SK-MEL-5 (cell line): ENCODE measurements at regions not wholly inside any gene's neighbourhood (a gene's known extent, or its start where the extent isn't known, plus 50 kb on each side); places are given as distances from the start of the nearest gene placed in this dataset.

Experiments used
- DNase-seq: peaks from one replicate; pipeline ENCODE4 v3.0.0-alpha.2; 2016; ENCODE audit warnings: low read depth, low spot score
- in situ Hi-C: cut with HindIII; loops from 2 replicates; pipeline ENCODE4 v1.10.0; 2016; ENCODE audit warnings: low sequenced_read_pairs, high pct_unique_total_duplicates, low pct_unique_long_range_greater_than_20kb

DNA sequence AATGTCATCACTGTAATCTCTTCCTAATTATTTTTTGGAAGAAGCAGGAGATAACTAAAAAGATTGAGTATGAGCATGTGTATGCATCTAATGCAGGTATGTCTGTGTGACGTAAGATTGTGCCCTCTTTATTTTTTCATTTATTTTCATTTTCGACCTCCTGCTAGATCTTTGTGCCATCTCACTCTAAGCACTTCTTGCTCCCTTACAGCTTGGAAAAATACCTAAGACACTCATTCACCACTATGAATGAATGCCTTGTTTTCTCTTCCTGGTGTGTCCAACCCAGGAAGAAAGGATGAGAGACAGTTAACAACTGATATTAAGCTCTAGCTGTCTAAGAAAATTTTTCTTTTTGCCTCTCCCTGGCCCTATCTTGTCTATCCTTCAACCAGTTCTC, 76.8 kb upstream of the CISTR start:
- peak; percentile 56 for DNase-seq
- in situ Hi-C loops, result no loop called here

DNA sequence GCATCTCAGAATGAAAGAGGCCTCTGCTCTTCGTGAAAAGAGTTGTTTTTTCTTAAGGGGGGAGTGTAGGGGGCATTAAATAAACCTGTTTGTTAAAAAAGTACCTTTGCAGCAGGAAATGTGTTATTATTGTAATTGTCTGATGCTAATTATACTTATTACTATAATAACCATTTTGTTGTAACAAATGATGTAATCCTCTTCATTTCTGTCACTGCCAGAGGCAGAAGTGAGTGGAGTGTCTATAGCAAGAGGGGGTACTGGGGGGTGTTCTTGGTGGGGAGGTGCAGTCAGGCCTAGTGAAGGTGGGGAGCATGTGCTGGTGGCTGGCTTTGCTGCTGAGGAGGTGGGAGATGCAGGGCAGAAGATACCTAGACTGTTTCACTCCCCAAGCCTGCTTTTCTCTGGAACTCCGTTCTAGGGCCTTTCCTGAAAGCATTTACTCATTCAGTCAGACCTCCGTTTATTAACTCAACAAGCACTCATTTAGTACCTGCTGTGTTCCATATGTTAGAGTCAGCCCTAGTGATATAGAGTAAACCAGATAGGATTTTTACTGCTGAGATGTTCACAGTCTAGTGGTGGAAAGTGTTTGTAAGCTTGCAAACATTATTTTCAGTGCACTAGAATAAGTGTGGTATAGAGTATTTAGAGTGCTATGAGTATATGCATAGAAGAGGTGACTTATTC, 77.5 kb upstream of the CISTR start:
- in situ Hi-C loops, result no loop called here

GRCh38 chr12:53830631-53831030, 78.9 kb upstream of the CISTR start:
- DNase-seq, result peak; percentile 39
- in situ Hi-C loops, result no loop called here

More for the DNA sequence above, 77.5 kb upstream of the CISTR start:
- no peak for DNase-seq

DNA sequence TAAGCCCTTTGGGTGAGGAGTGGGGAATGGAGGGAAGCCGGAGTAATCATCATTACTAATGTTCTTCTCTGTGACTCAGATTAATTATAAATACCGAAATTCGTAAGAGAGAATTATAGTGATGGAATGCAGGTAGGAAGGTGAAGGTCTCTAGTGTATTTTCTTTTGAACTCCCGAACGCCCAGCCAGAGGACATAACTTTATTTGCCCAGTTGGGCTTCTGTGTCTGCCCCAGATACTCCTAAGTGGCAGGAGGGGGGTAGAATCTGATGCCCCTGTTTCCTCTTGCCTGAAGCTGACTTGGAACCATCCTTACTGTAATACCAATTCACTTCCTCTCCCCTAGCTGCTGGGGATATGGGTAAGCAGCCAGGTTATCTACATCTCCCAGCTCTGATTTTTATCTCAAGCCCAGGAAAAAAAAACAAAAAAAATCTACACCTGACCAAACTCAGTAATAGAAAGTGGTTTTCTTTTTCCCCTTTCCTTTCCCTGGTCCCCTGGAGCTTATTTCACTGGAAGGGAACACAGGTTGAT, 84.4 kb upstream of the CISTR start:
- in situ Hi-C loops, result no loop called here
- DNase-seq, result no peak

DNA sequence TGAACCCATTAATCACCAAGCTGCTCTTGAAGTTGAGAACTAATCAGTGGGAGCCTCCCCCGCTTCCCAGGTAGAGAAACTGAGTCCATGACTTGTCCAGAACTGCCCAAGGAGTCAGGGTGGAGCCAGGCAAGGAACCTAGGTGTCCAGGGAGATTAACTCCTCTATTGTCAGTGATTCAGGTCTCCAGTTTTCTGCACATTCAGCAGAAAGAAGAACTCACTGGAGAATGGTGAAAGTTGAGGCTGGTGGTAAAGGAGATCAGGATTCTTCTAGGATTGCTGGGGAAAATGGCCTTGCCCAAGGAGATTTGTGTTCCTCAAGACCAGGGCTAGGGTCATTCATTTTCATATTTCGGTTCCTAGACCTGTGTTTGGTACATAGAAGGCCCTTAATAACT, 87.2 kb upstream of the CISTR start:
- in situ Hi-C loops, result no loop called here
- no peak for DNase-seq

DNA sequence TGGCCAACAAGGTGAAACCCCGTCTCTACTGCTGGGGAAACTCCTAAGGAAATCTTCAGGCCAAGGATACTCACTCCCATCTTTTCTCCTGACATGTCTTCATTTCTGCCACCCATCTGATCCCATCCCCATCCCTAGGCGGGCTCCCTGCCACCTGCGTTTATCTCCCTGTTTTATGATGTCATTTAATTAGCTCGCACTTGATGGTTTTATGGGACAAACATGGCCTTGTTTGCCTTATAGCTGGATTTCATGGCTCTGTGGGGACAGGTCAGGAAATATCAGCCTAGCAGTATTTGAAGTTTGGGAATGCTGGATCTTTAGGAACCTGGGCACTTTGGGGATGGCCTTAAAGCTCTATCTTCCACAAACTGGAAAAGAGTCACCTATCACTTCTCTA, 88.5 kb upstream of the CISTR start:
- in situ Hi-C loops, result no loop called here
- no peak for DNase-seq

DNA sequence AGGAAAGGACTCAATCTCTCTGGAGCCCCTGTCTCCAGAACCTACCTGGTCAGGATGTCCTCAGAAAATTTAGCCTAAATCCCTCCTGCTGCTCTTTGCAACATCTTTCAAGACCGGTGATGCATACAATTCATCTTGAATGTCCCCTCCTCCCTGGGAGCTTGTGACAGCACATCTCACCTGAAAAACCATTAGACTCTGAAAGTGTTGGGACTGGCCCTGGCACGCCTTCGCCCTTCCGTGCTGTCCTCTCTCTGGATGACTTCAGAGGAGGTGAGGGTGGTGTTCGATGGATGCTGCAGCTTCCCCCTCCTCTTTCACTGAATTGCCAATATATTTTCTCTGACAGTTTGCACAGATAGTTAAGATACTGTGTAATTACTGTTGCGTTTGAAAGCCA, 90.9 kb upstream of the CISTR start:
- in situ Hi-C loops, result no loop called here
- no peak for DNase-seq

- DNase-seq, result no peak
- in situ Hi-C loops, result no loop called here
Observed at GRCh38 chr12:53843545-53843944, 91.8 kb upstream of the CISTR start.

- peak; percentile 26 for DNase-seq
- in situ Hi-C loops, result no loop called here
Observed at GRCh38 chr12:53844994-53845844, 93.4 kb upstream of the HOXC13 start.

DNA sequence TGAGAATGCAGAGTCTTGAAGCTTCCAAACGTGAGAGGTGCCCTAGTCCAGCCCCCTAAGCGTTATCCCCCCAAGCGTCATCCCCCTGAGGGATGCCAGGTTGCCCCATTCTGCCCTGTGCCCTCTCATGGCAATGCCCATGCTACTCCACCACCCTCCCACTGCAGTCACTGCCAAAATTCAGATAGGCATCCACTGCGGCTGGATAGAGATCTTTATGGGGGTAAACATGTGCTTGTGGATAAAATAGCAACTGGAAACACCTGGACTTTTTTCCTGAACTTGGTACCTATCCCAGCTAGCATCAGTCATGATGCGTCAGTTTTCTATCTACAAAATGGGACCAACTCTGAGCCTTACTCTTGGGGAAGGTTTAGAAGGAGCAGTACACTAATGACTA, 92.7 kb upstream of the HOXC13 start:
- in situ Hi-C loops, result no loop called here
- DNase-seq, result no peak

GRCh38 chr12:53849113-53849512, 89.5 kb upstream of the HOXC13 start:
- no peak for DNase-seq
- in situ Hi-C loops, result no loop called here

GRCh38 chr12:53849656-53850055, 89.0 kb upstream of the HOXC13 start:
- in situ Hi-C loops, result no loop called here

GRCh38 chr12:53852061-53852460, 86.6 kb upstream of the HOXC13 start:
- DNase-seq, result no peak
- in situ Hi-C loops, result no loop called here

More at GRCh38 chr12:53849656-53850055, 89.0 kb upstream of the HOXC13 start:
- no peak for DNase-seq

- no peak for DNase-seq
Observed at GRCh38 chr12:53852992-53853391, 85.6 kb upstream of the HOXC13 start.

DNA sequence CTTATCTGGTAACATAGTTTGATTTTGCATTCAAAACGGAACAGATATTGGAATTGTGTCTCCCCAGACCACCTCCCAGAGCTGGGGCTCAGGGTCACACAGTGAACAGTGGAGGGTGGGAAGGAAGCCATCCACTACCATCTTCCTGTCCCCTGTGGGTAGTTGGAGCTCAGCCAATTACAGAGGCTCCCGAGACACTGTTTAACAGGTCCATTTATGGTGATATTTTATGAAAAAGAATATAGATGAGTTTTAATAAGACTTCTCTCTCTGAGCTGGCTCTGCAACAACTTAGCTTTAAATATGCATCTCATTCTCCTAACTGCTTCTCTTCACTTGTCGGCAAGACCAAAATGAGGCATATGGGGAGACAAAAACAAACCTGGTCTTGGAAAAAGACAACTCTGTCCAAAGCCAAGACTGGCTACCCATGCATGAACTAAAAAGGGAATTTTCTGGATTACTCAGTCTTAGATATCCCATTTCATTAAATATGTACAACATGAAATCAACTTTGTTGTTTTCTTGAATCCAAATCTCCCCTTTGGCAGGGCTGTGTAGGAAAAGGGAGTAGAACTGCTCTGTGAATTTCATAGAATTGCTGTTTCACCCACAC, 83.8 kb upstream of the HOXC13 start:
- in situ Hi-C loops, result no loop called here
- DNase-seq, result no peak

More at GRCh38 chr12:53852992-53853391, 85.6 kb upstream of the HOXC13 start:
- in situ Hi-C loops, result no loop called here

DNA sequence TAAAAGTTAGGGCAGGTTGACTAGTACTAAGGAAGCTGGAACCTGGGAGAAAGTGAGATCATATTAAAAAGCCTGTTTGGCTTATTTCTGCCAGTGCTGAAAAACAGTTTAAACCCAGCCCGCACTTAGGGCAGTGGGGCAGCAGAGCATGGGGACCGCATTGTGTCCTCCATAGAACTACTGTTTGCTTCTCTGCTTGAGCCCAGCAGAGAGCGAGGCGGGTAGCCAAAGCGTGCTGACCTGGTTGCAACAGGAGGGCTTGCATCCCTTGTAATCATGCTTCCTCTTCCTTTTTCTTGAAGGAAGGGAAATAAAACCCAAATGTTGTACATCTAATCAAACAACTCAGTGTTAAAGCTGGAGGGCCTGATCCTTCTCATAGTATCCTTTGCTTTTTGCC, 82.5 kb upstream of the HOXC13 start:
- in situ Hi-C loops, result no loop called here

GRCh38 chr12:53857666-53858065, 81.0 kb upstream of the HOXC13 start:
- in situ Hi-C loops, result no loop called here
- DNase-seq, result no peak

More for the DNA sequence above, 82.5 kb upstream of the HOXC13 start:
- no peak for DNase-seq
